ENCODE measurements at regions not wholly inside any gene's neighbourhood (a gene's known extent, or its start where the extent isn't known, plus 50 kb on each side); places are given as distances from the start of the nearest gene placed in this dataset.

DNA sequence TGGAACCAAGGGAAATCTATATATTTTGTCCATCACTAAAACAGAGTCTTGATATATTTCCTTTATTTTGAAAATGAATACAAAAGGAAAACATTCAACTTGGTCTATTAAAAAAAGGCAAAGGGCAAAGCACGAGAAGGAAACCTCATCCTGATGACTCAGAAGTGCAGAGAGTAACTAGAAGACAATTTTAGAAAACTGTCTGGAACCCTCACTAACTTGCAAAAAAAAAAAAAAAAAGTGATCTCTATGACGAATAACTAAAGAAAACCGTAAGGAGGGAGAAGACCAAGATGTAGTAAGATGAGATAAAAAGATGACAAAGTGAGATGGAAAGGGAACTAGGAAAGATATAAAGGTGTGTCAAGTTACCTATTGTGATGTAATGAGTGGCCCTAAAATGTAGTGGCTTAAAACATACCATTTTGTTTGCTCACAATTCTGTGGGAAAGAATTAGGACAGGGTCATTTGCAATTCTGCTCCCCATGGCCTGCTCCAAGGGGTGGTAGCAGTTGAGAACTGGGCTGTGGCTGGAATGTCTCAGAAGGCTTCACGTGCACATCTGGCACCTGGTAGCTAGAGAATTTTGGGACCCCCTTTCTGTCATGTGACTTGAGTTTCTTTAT is 303.0 kb downstream of the DYSF start:
- Histone ChIP-seq H3K4me1 (no peaks in the 10 kb centered on the region), H3K9me3 (no peaks in the 10 kb centered on the region), H3K27ac (no peak overlapping the region), H3K27me3 (ENCODE audit: insufficient read depth in 3 of 3, low read length in 2 of 3) (no peaks in the 10 kb centered on the region), H3K36me3 (ENCODE audit: insufficient read depth in 1 of 2, low read depth in 1 of 2) (no peaks in the 10 kb centered on the region), H3K4me3 (no peak overlapping the region)
- intact Hi-C loops (cut with DNase I): no loop called here
- DNase-seq (no peak), ATAC-seq (no peak)
- 76 to 87% (median 76%) methylated on average over 4 of the region's 4 CpGs for WGBS, 3 donors
- TF ChIP-seq, protein P1, sequence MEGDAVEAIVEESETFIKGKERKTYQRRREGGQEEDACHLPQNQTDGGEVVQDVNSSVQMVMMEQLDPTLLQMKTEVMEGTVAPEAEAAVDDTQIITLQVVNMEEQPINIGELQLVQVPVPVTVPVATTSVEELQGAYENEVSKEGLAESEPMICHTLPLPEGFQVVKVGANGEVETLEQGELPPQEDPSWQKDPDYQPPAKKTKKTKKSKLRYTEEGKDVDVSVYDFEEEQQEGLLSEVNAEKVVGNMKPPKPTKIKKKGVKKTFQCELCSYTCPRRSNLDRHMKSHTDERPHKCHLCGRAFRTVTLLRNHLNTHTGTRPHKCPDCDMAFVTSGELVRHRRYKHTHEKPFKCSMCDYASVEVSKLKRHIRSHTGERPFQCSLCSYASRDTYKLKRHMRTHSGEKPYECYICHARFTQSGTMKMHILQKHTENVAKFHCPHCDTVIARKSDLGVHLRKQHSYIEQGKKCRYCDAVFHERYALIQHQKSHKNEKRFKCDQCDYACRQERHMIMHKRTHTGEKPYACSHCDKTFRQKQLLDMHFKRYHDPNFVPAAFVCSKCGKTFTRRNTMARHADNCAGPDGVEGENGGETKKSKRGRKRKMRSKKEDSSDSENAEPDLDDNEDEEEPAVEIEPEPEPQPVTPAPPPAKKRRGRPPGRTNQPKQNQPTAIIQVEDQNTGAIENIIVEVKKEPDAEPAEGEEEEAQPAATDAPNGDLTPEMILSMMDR (IDR thresholded peaks at IDR 0.05): no peak

DNA sequence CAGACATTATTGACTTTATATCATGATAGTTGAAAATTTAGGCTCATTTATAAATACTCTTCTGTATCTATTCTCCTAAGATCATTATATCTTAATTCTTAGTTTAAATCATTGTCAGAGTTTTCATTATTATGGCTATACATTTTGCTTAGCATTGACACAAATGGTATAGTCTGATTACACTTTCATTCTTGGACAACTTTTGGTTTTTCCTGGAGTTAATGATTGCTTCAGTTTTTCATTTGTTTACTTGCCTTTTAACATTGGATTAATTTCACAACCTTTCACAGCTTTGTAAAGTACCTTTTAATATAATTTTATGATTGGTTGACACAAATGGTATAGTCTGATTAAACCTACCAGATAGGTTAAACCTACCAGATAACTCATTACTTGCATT is 298.2 kb downstream of the DYSF start:
- Histone ChIP-seq H3K4me3 (no peak overlapping the region), H3K4me1 (peaks cover 40% of the 10 kb centered on the region), H3K27ac (no peak overlapping the region), H3K36me3 (ENCODE audit: insufficient read depth in 1 of 2, low read depth in 1 of 2) (no peaks in the 10 kb centered on the region), H3K27me3 (ENCODE audit: insufficient read depth in 3 of 3, low read length in 2 of 3) (no peaks in the 10 kb centered on the region), H3K9me3 (no peaks in the 10 kb centered on the region)
- DNase-seq (no peak), ATAC-seq (no peak)
- intact Hi-C loops (cut with DNase I): no loop called here
- TF ChIP-seq, protein P1 (IDR thresholded peaks at IDR 0.05): no peak

DNA sequence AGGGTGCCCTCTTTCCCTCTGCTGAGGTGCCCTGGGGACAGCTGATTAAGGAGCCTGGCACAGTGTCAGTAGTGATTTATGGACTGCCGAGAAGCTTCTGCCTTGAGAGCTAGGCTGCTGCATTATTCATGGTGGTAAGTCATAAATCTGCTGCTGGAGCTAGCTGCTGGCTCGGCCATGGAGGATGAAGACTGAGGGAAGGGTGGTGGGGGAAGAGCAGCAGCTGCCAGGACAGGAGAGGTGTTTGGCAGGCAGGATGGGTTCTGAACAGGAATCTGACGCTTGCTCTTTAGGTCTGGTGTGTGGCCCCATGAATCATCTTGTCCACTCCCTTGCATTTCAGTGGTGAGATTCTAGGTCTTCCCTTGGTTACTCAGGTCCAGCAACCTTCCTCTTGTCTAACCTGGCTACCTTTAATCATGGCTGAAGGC is 296.3 kb downstream of the DYSF start:
- no peaks in the 10 kb centered on the region for H3K27me3 ChIP-seq (ENCODE audit: insufficient read depth in 3 of 3, low read length in 2 of 3)
- 20 to 33% (median 20%) methylated on average over 3 of the region's 3 CpGs for WGBS, 3 donors
- peak; percentile 83 to 92 (median 88) for ATAC-seq
- H3K27ac ChIP-seq: peak overlapping the region; percentile 72
- intact Hi-C loops (cut with DNase I): loop anchor here in 1 of 2 donors (5.0 kb wide), 1 partner anchor 47 kb away; no protein-coding TSS in a partner anchor
- TF ChIP-seq, protein P1 (IDR thresholded peaks at IDR 0.05): no peak
- peak; percentile 43 to 80 for DNase-seq
- peaks cover 52% of the 10 kb centered on the region for H3K4me1 ChIP-seq
- H3K4me3 ChIP-seq: no peak overlapping the region
- H3K36me3 ChIP-seq (ENCODE audit: insufficient read depth in 1 of 2, low read depth in 1 of 2): no peaks in the 10 kb centered on the region
- H3K9me3 ChIP-seq: no peaks in the 10 kb centered on the region

DNA sequence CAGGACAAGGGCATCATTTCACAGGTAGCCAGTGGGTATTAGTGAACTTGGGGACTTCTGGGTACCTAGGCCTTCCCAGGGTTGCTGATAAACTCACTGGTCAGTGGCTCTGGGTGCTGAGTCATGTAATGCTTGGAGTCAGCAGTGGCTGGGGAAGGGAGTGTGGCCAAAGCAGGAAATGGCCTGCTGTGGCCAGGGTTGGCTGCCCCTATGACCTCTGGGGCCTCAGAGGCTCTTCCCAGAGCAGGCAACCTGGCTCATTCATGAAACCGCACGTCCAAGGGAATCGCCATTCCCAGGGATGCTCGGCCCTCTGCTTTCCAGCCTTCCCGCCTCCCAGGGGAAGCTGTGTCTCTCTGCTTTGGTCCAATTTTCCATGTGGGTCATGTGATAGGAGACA is 294.9 kb downstream of the DYSF start:
- peak; percentile 11 to 50 (median 20) for ATAC-seq
- Histone ChIP-seq H3K9me3 (no peaks in the 10 kb centered on the region), H3K4me3 (no peak overlapping the region), H3K27ac (no peak overlapping the region), H3K4me1 (peaks cover 64% of the 10 kb centered on the region), H3K27me3 (ENCODE audit: insufficient read depth in 3 of 3, low read length in 2 of 3) (no peaks in the 10 kb centered on the region), H3K36me3 (ENCODE audit: insufficient read depth in 1 of 2, low read depth in 1 of 2) (no peaks in the 10 kb centered on the region)
- 59 to 81% (median 67%) methylated on average over 5 of the region's 5 CpGs for WGBS, 3 donors
- intact Hi-C loops (cut with DNase I): loop anchor here in 1 of 2 donors (5.0 kb wide), 1 partner anchor 46 kb away; no protein-coding TSS in a partner anchor
- peak; percentile 65 to 79 for DNase-seq
- TF ChIP-seq, protein P1 (IDR thresholded peaks at IDR 0.05): no peak

- DNase-seq (no peak), ATAC-seq (no peak)
- H3K27me3 ChIP-seq (ENCODE audit: insufficient read depth in 3 of 3, low read length in 2 of 3): no peaks in the 10 kb centered on the region
- TF ChIP-seq, protein P1 (IDR thresholded peaks at IDR 0.05): no peak
- intact Hi-C loops (cut with DNase I): loop anchor here in 1 of 2 donors (5.0 kb wide), 1 partner anchor 45 kb away; no protein-coding TSS in a partner anchor
- no peaks in the 10 kb centered on the region for H3K9me3 ChIP-seq
- no peak overlapping the region for H3K4me3 ChIP-seq
- peaks cover 71% of the 10 kb centered on the region for H3K4me1 ChIP-seq
- H3K36me3 ChIP-seq (ENCODE audit: insufficient read depth in 1 of 2, low read depth in 1 of 2): no peaks in the 10 kb centered on the region
- H3K27ac ChIP-seq: no peak overlapping the region
- WGBS, 3 donors: 86 to 89% (median 89%) methylated on average over 4 of the region's 4 CpGs
These were observed 294.2 kb downstream of the DYSF start for GRCh38 chr2:71747559-71747958.

Data from psoas muscle (tissue), 7 donors.